Nephron progenitor cell (in vitro differentiated cells): ENCODE measurements at regions not wholly inside any gene's neighbourhood (a gene's known extent, or its start where the extent isn't known, plus 50 kb on each side); places are given as distances from the start of the nearest gene placed in this dataset.

ENCODE experiments used
- DNase-seq: peaks from one replicate; pipeline ENCODE4 v3.0.0; 2021
- H3K27ac Mint-ChIP-seq: 2 replicates; pipeline ENCODE4 v1.8.0; 2021; ENCODE audit warnings: mild to moderate bottlenecking, moderate library complexity, mixed read lengths
- H3K27me3 Mint-ChIP-seq: 2 replicates; pipeline ENCODE4 v1.8.0; 2021; ENCODE audit warnings: mild to moderate bottlenecking, low read depth, mixed read lengths; ENCODE audit not compliant: poor library complexity
- H3K36me3 Mint-ChIP-seq: 2 replicates; pipeline ENCODE4 v1.8.0; 2021; ENCODE audit warnings: low read depth, mixed read lengths
- H3K4me1 Mint-ChIP-seq: 2 replicates; pipeline ENCODE4 v1.8.0; 2021; ENCODE audit warnings: mixed read lengths
- H3K4me3 Mint-ChIP-seq: 2 replicates; pipeline ENCODE4 v1.8.0; 2021; ENCODE audit warnings: mild to moderate bottlenecking, moderate library complexity, mixed read lengths
- H3K9me3 Mint-ChIP-seq: 2 replicates; pipeline ENCODE4 v1.8.0; 2021; ENCODE audit warnings: mild to moderate bottlenecking, moderate library complexity, mixed read lengths
- CTCF ChIP-seq: fragments of 200-600 bp; sonication (generic); IDR thresholded peaks from 2 replicates; pipeline ENCODE4 v1.5.0; 2021; ENCODE audit warnings: antibody characterized with exemption

GRCh38 chr6:128767150-128767549 lies 115.8 kb upstream of the LAMA2 start:
- TF ChIP-seq CTCF: no peak
- Mint-ChIP-seq H3K4me1 (no peaks in the 10 kb centered on the region), H3K4me3 (no peak overlapping the region), H3K27ac (no peak overlapping the region), H3K27me3 (peaks cover 2% of the 10 kb centered on the region), H3K36me3 (no peaks in the 10 kb centered on the region), H3K9me3 (peaks cover 15% of the 10 kb centered on the region)
- no peak for DNase-seq

- TF ChIP-seq CTCF: no peak
- DNase-seq: no peak
- no peaks in the 10 kb centered on the region for H3K36me3 Mint-ChIP-seq
- H3K27ac Mint-ChIP-seq: no peak overlapping the region
- H3K9me3 Mint-ChIP-seq: peaks cover 11% of the 10 kb centered on the region
- H3K4me3 Mint-ChIP-seq: no peak overlapping the region
- no peaks in the 10 kb centered on the region for H3K4me1 Mint-ChIP-seq
- H3K27me3 Mint-ChIP-seq: peaks cover 2% of the 10 kb centered on the region
These were observed 119.2 kb upstream of the LAMA2 start for GRCh38 chr6:128763599-128764300.

- Mint-ChIP-seq H3K36me3 (no peaks in the 10 kb centered on the region), H3K27ac (no peak overlapping the region), H3K4me3 (no peak overlapping the region), H3K27me3 (peaks cover 6% of the 10 kb centered on the region), H3K4me1 (no peaks in the 10 kb centered on the region), H3K9me3 (no peaks in the 10 kb centered on the region)
- no peak for DNase-seq
- no peak for TF ChIP-seq CTCF
These were observed 123.0 kb upstream of the LAMA2 start for GRCh38 chr6:128759901-128760300.

- DNase-seq: no peak
- Mint-ChIP-seq H3K4me3 (no peak overlapping the region), H3K9me3 (no peaks in the 10 kb centered on the region), H3K4me1 (no peaks in the 10 kb centered on the region), H3K27ac (no peak overlapping the region), H3K36me3 (no peaks in the 10 kb centered on the region), H3K27me3 (peaks cover 6% of the 10 kb centered on the region)
- no peak for TF ChIP-seq CTCF
These were observed 123.5 kb upstream of the LAMA2 start for GRCh38 chr6:128759447-128759846.

- no peak overlapping the region for H3K4me3 Mint-ChIP-seq
- peaks cover 6% of the 10 kb centered on the region for H3K27me3 Mint-ChIP-seq
- no peaks in the 10 kb centered on the region for H3K4me1 Mint-ChIP-seq
- DNase-seq: no peak
- TF ChIP-seq CTCF: no peak
- H3K36me3 Mint-ChIP-seq: no peaks in the 10 kb centered on the region
- no peak overlapping the region for H3K27ac Mint-ChIP-seq
- H3K9me3 Mint-ChIP-seq: no peaks in the 10 kb centered on the region
These were observed 125.0 kb upstream of the LAMA2 start for GRCh38 chr6:128757961-128758360.

GRCh38 chr6:128754658-128755256 lies 128.2 kb upstream of the LAMA2 start:
- Mint-ChIP-seq H3K4me1 (no peaks in the 10 kb centered on the region), H3K4me3 (no peak overlapping the region), H3K36me3 (no peaks in the 10 kb centered on the region), H3K27me3 (peaks cover 6% of the 10 kb centered on the region), H3K9me3 (no peaks in the 10 kb centered on the region), H3K27ac (no peak overlapping the region)
- DNase-seq: no peak
- TF ChIP-seq CTCF: no peak
